MCF 10A (cell line): ENCODE measurements at regions not wholly inside any gene's neighbourhood (a gene's known extent, or its start where the extent isn't known, plus 50 kb on each side); places are given as distances from the start of the nearest gene placed in this dataset.
"Not testable (repeated sequence)": the region's sequence is repeated elsewhere in the genome, so short reads cannot be mapped to it uniquely, and the experiment has no call there.

Source experiments
- BruUV-seq: library from RNA; stranded (reverse); fragments of 400-500 nt; replicated peaks from 2 replicates; lab custom pipeline; 2021; lab: Mats Ljungman, UMichigan
- CTCF ChIA-PET: fragments of 300-600 bp; sonication (Branson Sonifier 250); formaldehyde crosslinking; extraction: SDS; loops from one replicate; lab custom pipeline; 2021; ENCODE audit warnings: antibody characterized with exemption, inconsistent platforms; lab: Yijun Ruan, JAX
- POLR2A ChIA-PET: fragments of 300-600, 350-650 bp; sonication (Branson Sonifier 250); formaldehyde crosslinking; extraction: SDS; loops from one replicate; lab custom pipeline; 2020; ENCODE audit warnings: antibody characterized with exemption, inconsistent platforms; lab: Yijun Ruan, JAX
- DNase-seq: peaks from one replicate; pipeline ENCODE4 v3.0.0-alpha.2; 2018; ENCODE audit not compliant: unreplicated experiment
- H3K27ac Mint-ChIP-seq: one replicate; pipeline ENCODE4 v1.8.0; 2022; ENCODE audit warnings: mild to moderate bottlenecking, low read depth, mixed read lengths; ENCODE audit not compliant: unreplicated experiment
- H3K27me3 Mint-ChIP-seq: one replicate; pipeline ENCODE4 v1.8.0; 2022; ENCODE audit warnings: mixed read lengths; ENCODE audit not compliant: insufficient read depth, unreplicated experiment
- H3K36me3 Mint-ChIP-seq: one replicate; pipeline ENCODE4 v1.8.0; 2022; ENCODE audit warnings: mild to moderate bottlenecking, moderate library complexity, mixed read lengths; ENCODE audit not compliant: insufficient read depth, unreplicated experiment
- H3K4me1 Mint-ChIP-seq: one replicate; pipeline ENCODE4 v1.8.0; 2022; ENCODE audit warnings: mixed read lengths; ENCODE audit not compliant: insufficient read depth, unreplicated experiment
- H3K4me3 Mint-ChIP-seq: one replicate; pipeline ENCODE4 v1.8.0; 2022; ENCODE audit warnings: mild to moderate bottlenecking, moderate library complexity, mixed read lengths; ENCODE audit not compliant: unreplicated experiment
- H3K9me3 Mint-ChIP-seq: one replicate; pipeline ENCODE4 v1.8.0; 2022; ENCODE audit warnings: mixed read lengths; ENCODE audit not compliant: unreplicated experiment
- intact Hi-C: fragments of 100-400 bp; cut with micrococcal nuclease; formaldehyde crosslinking; loops from 2 replicates; pipeline ENCODE4 v1.14.1; 2022
- TF ChIP-seq, protein P1 (sequence below): fragments of 200-600 bp; IDR thresholded peaks from one replicate; pipeline ENCODE4 v1.8.0; 2022; ENCODE audit warnings: antibody characterized with exemption, mild to moderate bottlenecking; ENCODE audit not compliant: unreplicated experiment

DNA sequence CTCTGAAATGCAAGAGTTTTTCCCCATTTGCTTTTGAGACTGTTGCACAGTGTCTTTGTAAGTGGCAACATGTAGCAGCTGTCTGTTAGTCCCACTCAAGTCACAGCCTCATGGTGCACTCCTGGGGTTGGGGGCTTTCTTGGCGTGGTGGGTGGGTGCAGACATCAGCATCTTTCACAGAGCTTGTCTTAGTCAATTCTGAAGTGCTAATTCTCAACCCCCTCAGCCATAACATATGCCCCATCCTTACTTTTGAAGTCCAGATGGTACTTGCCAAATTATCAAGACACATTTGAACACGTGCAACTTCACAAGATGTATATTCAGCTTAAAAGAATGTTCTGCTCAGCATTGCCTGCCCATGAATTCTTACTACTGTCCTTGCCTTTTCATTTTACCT, 87.1 kb downstream of the VCAM1 start:
- Mint-ChIP-seq H3K4me1 (no peaks in the 10 kb centered on the region), H3K9me3 (no peaks in the 10 kb centered on the region), H3K36me3 (no peaks in the 10 kb centered on the region), H3K4me3 (no peak overlapping the region), H3K27me3 (no peaks in the 10 kb centered on the region), H3K27ac (no peak overlapping the region)
- no peak for DNase-seq
- TF ChIP-seq, protein P1, sequence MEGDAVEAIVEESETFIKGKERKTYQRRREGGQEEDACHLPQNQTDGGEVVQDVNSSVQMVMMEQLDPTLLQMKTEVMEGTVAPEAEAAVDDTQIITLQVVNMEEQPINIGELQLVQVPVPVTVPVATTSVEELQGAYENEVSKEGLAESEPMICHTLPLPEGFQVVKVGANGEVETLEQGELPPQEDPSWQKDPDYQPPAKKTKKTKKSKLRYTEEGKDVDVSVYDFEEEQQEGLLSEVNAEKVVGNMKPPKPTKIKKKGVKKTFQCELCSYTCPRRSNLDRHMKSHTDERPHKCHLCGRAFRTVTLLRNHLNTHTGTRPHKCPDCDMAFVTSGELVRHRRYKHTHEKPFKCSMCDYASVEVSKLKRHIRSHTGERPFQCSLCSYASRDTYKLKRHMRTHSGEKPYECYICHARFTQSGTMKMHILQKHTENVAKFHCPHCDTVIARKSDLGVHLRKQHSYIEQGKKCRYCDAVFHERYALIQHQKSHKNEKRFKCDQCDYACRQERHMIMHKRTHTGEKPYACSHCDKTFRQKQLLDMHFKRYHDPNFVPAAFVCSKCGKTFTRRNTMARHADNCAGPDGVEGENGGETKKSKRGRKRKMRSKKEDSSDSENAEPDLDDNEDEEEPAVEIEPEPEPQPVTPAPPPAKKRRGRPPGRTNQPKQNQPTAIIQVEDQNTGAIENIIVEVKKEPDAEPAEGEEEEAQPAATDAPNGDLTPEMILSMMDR, result no peak
- intact Hi-C loops, result no loop called here
- BruUV-seq, result no TSS peak
- POLR2A ChIA-PET, result no interaction called here
- CTCF ChIA-PET, result no interaction called here

DNA sequence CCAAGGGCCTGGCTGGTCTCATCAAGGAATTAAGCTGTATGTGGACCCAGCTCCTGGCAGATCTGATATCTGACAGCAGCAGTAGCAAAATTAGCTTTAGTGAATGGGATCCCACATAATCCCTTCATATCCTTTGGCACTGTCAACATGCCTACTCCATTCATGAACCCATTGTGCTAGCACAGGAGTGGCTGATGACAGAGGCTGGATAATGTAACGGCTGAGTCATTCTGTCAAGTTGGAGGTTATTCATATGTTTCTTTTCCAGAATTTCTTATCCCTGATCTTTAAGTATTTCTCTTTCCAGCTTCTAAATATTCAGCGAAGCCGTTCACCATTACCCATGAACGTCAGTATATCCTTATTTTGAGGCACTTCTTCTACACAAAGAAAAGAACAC, 84.3 kb downstream of the EXTL2 start:
- H3K36me3 Mint-ChIP-seq, result no peaks in the 10 kb centered on the region
- no peaks in the 10 kb centered on the region for H3K27me3 Mint-ChIP-seq
- ChIA-PET POLR2A (no interaction called here), CTCF (interaction anchor here (0.6 kb wide), 1 partner anchor 1057 kb away, joined by 3 read pairs; no protein-coding TSS in a partner anchor)
- intact Hi-C loops, result no loop called here
- H3K4me1 Mint-ChIP-seq, result peaks cover 5% of the 10 kb centered on the region
- no TSS peak for BruUV-seq
- no peaks in the 10 kb centered on the region for H3K9me3 Mint-ChIP-seq
- H3K4me3 Mint-ChIP-seq, result no peak overlapping the region
- DNase-seq, result peak; percentile 11
- no peak overlapping the region for H3K27ac Mint-ChIP-seq
- TF ChIP-seq, protein P1, result no peak

DNA sequence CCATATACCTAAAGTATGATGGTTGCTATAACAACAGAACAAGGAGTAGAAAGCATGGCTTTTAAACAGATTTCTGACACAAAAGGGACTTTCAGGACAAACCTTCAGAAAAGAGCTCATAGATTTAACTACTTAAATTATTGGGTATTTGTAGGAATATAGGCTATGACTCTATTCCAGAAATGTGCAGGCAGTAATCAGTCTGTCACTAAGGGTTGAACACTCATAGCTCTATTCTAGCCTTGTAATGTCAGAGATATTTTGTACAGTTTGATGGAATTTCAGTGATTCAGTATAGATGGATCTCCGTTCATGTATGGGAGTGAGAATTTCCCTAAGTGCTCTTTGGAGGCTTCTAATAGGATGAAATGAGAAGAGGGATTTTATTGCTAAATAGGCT, 82.8 kb downstream of the EXTL2 start:
- TF ChIP-seq, protein P1, result no peak
- CTCF ChIA-PET, result interaction anchor here (0.9 kb wide), 2 partner anchors 347 to 351 kb away, joined by 3 read pairs; no protein-coding TSS in a partner anchor
- no peak overlapping the region for H3K4me3 Mint-ChIP-seq

GRCh38 chr1:100814938-100815337, 79.7 kb downstream of the EXTL2 start:
- DNase-seq, H3K4me1 Mint-ChIP-seq, BruUV-seq, POLR2A ChIA-PET, H3K4me3 Mint-ChIP-seq, intact Hi-C loops, H3K36me3 Mint-ChIP-seq, H3K9me3 Mint-ChIP-seq, H3K27ac Mint-ChIP-seq, H3K27me3 Mint-ChIP-seq: not testable (repeated sequence)
- CTCF ChIA-PET, result interaction anchor here (0.5 to 0.6 kb wide), 2 partner anchors 38 to 309 kb away, joined by 3 to 4 read pairs; no protein-coding TSS in a partner anchor

More for the DNA sequence above, 82.8 kb downstream of the EXTL2 start:
- no peaks in the 10 kb centered on the region for H3K27me3 Mint-ChIP-seq
- H3K36me3 Mint-ChIP-seq, result no peaks in the 10 kb centered on the region
- no peak overlapping the region for H3K27ac Mint-ChIP-seq
- POLR2A ChIA-PET, result no interaction called here
- no TSS peak for BruUV-seq
- DNase-seq, result no peak
- no peaks in the 10 kb centered on the region for H3K9me3 Mint-ChIP-seq
- intact Hi-C loops, result no loop called here
- peaks cover 5% of the 10 kb centered on the region for H3K4me1 Mint-ChIP-seq

DNA sequence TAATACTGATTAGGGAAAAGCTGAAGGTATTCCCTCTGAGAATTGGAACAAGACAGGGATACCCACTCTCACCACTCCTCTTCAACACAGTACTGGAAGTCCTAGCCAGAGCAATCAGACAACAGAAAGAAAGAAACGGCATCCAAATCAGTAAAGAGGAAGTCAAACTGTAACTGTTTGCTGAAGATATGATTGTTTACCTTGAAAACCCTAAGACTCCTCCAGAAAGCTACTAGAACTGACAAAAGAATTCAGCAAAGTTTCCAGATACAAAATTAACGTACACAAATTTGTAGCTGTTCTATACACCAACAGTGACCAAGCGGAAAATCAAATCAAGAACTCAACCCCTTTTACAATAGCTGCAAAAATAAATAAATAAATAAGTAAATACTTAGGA, 78.6 kb downstream of the EXTL2 start:
- Mint-ChIP-seq H3K4me1 (peaks cover 5% of the 10 kb centered on the region), H3K4me3 (no peak overlapping the region), H3K27ac (no peak overlapping the region), H3K27me3 (no peaks in the 10 kb centered on the region), H3K36me3 (no peaks in the 10 kb centered on the region), H3K9me3 (peaks cover 5% of the 10 kb centered on the region)
- POLR2A ChIA-PET, result no interaction called here
- BruUV-seq, result no TSS peak
- CTCF ChIA-PET, result no interaction called here
- no peak for DNase-seq
- intact Hi-C loops, result no loop called here
- TF ChIP-seq, protein P1, result no peak
